ENCODE measurements at regions not wholly inside any gene's neighbourhood (a gene's known extent, or its start where the extent isn't known, plus 50 kb on each side); places are given as distances from the start of the nearest gene placed in this dataset.
"Not testable (repeated sequence)": the region's sequence is repeated elsewhere in the genome, so short reads cannot be mapped to it uniquely, and the experiment has no call there.

GRCh38 chr1:30446095-30446494 lies 277.3 kb downstream of the MATN1 start (continued):
- TF ChIP-seq PPARA (CRISPR knock-in tag; IDR thresholded peaks at IDR 0.05; ENCODE audit: borderline replicate concordance) (no peak), ZNF565 (CRISPR knock-in tag; conservative IDR thresholded peaks at IDR 0.05; ENCODE audit: low read depth) (no peak), ZNF70 (CRISPR knock-in tag; IDR thresholded peaks at IDR 0.05) (no peak), SNAI2 (CRISPR knock-in tag; IDR thresholded peaks at IDR 0.05) (no peak), ISL1 (CRISPR knock-in tag; IDR thresholded peaks at IDR 0.05) (no peak), ZFP3 (CRISPR knock-in tag; IDR thresholded peaks at IDR 0.05) (no peak)

- TF ChIP-seq GLIS3 (CRISPR knock-in tag; IDR thresholded peaks at IDR 0.05): no peak
- no peak for TF ChIP-seq ZNF70 (CRISPR knock-in tag; IDR thresholded peaks at IDR 0.05)
- TF ChIP-seq CSRNP3 (CRISPR knock-in tag; IDR thresholded peaks at IDR 0.05): no peak
- TF ChIP-seq ZFP3 (CRISPR knock-in tag; IDR thresholded peaks at IDR 0.05): no peak
- no peak for TF ChIP-seq ESRRG (CRISPR knock-in tag; IDR thresholded peaks at IDR 0.05)
- TF ChIP-seq CSDC2 (CRISPR knock-in tag; IDR thresholded peaks at IDR 0.05): no peak
- ATAC-seq: no peak
Observed at GRCh38 chr1:30445449-30445848, 277.9 kb downstream of the MATN1 start.

GRCh38 chr1:30444850-30445249 lies 278.5 kb downstream of the MATN1 start:
- TF ChIP-seq ZNF565 (CRISPR knock-in tag; conservative IDR thresholded peaks at IDR 0.05; ENCODE audit: low read depth) (no peak), ZC3H10 (CRISPR knock-in tag; IDR thresholded peaks at IDR 0.05) (no peak), ARNTL (CRISPR knock-in tag; IDR thresholded peaks at IDR 0.05; ENCODE audit: borderline replicate concordance, low read depth) (no peak), SNAI2 (CRISPR knock-in tag; IDR thresholded peaks at IDR 0.05) (no peak), PPARA (CRISPR knock-in tag; IDR thresholded peaks at IDR 0.05; ENCODE audit: borderline replicate concordance) (no peak), ZNF8 (CRISPR knock-in tag; IDR thresholded peaks at IDR 0.05) (no peak)
- no peak for ATAC-seq

- no peak for ATAC-seq
- TF ChIP-seq TCF4 (CRISPR knock-in tag; IDR thresholded peaks at IDR 0.05; ENCODE audit: borderline replicate concordance) (no peak), ZNF8 (CRISPR knock-in tag; IDR thresholded peaks at IDR 0.05) (no peak), GLIS3 (CRISPR knock-in tag; IDR thresholded peaks at IDR 0.05) (no peak), ZNF70 (CRISPR knock-in tag; IDR thresholded peaks at IDR 0.05) (no peak), ZNF565 (CRISPR knock-in tag; conservative IDR thresholded peaks at IDR 0.05; ENCODE audit: low read depth) (no peak), ISL1 (CRISPR knock-in tag; IDR thresholded peaks at IDR 0.05) (no peak), ZFP30 (CRISPR knock-in tag; IDR thresholded peaks at IDR 0.05) (no peak), BACH2 (CRISPR knock-in tag; IDR thresholded peaks at IDR 0.05; ENCODE audit: borderline replicate concordance) (no peak), ARNTL (CRISPR knock-in tag; IDR thresholded peaks at IDR 0.05; ENCODE audit: borderline replicate concordance, low read depth) (no peak), CREB5 (CRISPR knock-in tag; IDR thresholded peaks at IDR 0.05; ENCODE audit: low read depth) (no peak), RARB (CRISPR knock-in tag; IDR thresholded peaks at IDR 0.05) (no peak), PPARA (CRISPR knock-in tag; IDR thresholded peaks at IDR 0.05; ENCODE audit: borderline replicate concordance) (no peak), ESRRG (CRISPR knock-in tag; IDR thresholded peaks at IDR 0.05) (no peak), CSRNP3 (CRISPR knock-in tag; IDR thresholded peaks at IDR 0.05) (no peak), CSDC2 (CRISPR knock-in tag; IDR thresholded peaks at IDR 0.05) (no peak), OSR1 (CRISPR knock-in tag; IDR thresholded peaks at IDR 0.05) (no peak), ZC3H10 (CRISPR knock-in tag; IDR thresholded peaks at IDR 0.05) (no peak), POU6F1 (CRISPR knock-in tag; IDR thresholded peaks at IDR 0.05; ENCODE audit: borderline replicate concordance, low read depth) (no peak), PATZ1 (CRISPR knock-in tag; IDR thresholded peaks at IDR 0.05; ENCODE audit: borderline replicate concordance) (no peak)
Observed at GRCh38 chr1:30444401-30444800, 279.0 kb downstream of the MATN1 start.

- not testable (repeated sequence) for ATAC-seq
Observed at GRCh38 chr1:30438274-30438673, 285.1 kb downstream of the MATN1 start.
